Endothelial cell of umbilical vein (primary cell): ENCODE measurements at regions not wholly inside any gene's neighbourhood (a gene's known extent, or its start where the extent isn't known, plus 50 kb on each side); places are given as distances from the start of the nearest gene placed in this dataset.

Source experiments
- EZH2 ChIP-seq: IDR thresholded peaks from 2 replicates; pipeline ENCODE4 v1.6.1; 2012; ENCODE audit warnings: borderline replicate concordance, low read depth, mild to moderate bottlenecking, moderate library complexity, low read length, inconsistent platforms; ENCODE audit not compliant: severe bottlenecking
- FOS ChIP-seq: IDR thresholded peaks from 2 replicates; pipeline ENCODE4 v1.6.1; 2011; ENCODE audit warnings: mild to moderate bottlenecking, low read length, moderate library complexity, borderline replicate concordance; ENCODE audit not compliant: insufficient read depth
- GATA2 ChIP-seq: IDR thresholded peaks from 2 replicates; pipeline ENCODE4 v1.7.0; 2011; ENCODE audit warnings: low read depth, mild to moderate bottlenecking, moderate library complexity, mixed read lengths, low read length; ENCODE audit not compliant: insufficient read length, insufficient read depth
- JUN ChIP-seq: IDR thresholded peaks from 2 replicates; pipeline ENCODE4 v1.6.1; 2011; ENCODE audit warnings: borderline replicate concordance, low read depth; ENCODE audit not compliant: insufficient read length, insufficient read depth
- MAX ChIP-seq: IDR thresholded peaks from 2 replicates; pipeline ENCODE4 v1.6.1; 2011; ENCODE audit not compliant: insufficient read depth, insufficient read length
- MYC ChIP-seq: IDR thresholded peaks from one replicate; pipeline ENCODE4 v1.6.1; 2011; ENCODE audit warnings: mild to moderate bottlenecking, low read depth, low read length
- POLR2A ChIP-seq: IDR thresholded peaks from 2 replicates; pipeline ENCODE4 v1.6.1; 2012; ENCODE audit warnings: low read depth, mild to moderate bottlenecking, control low read depth, low read length
- POLR2AphosphoS5 ChIP-seq: IDR thresholded peaks from 2 replicates; pipeline ENCODE4 v1.6.1; 2012; ENCODE audit warnings: low read depth, mild to moderate bottlenecking, control low read depth, low read length, moderate library complexity; ENCODE audit not compliant: insufficient read depth
- TF ChIP-seq, protein P1 (sequence below), 2 donors: IDR thresholded peaks; 1 replicate in 1 of 2; 2 replicates in 1 of 2; pipeline ENCODE4 v1.5.1; 2011; ENCODE audit warnings: low read length in 2 of 2, mild to moderate bottlenecking in 2 of 2, moderate library complexity in 2 of 2, control low read depth in 1 of 2, inconsistent platforms in 1 of 2, low read depth in 1 of 2; ENCODE audit not compliant: insufficient read depth in 1 of 2; ENCODE audit errors: extremely low read depth in 1 of 2

- TF ChIP-seq EZH2 (no peak), MAX (no peak), MYC (no peak), POLR2AphosphoS5 (no peak), POLR2A (no peak), JUN (no peak), FOS (no peak), GATA2 (no peak)
- TF ChIP-seq, protein P1, sequence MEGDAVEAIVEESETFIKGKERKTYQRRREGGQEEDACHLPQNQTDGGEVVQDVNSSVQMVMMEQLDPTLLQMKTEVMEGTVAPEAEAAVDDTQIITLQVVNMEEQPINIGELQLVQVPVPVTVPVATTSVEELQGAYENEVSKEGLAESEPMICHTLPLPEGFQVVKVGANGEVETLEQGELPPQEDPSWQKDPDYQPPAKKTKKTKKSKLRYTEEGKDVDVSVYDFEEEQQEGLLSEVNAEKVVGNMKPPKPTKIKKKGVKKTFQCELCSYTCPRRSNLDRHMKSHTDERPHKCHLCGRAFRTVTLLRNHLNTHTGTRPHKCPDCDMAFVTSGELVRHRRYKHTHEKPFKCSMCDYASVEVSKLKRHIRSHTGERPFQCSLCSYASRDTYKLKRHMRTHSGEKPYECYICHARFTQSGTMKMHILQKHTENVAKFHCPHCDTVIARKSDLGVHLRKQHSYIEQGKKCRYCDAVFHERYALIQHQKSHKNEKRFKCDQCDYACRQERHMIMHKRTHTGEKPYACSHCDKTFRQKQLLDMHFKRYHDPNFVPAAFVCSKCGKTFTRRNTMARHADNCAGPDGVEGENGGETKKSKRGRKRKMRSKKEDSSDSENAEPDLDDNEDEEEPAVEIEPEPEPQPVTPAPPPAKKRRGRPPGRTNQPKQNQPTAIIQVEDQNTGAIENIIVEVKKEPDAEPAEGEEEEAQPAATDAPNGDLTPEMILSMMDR (IDR thresholded peaks at IDR 0.05; ENCODE audit: extremely low read depth in 1 of 2, insufficient read depth in 1 of 2, low read depth in 1 of 2, low read length in 2 of 2): no peak
These were observed 96.8 kb upstream of the MAP1B start for GRCh38 chr5:72010430-72010829.
